ENCODE measurements at regions not wholly inside any gene's neighbourhood (a gene's known extent, or its start where the extent isn't known, plus 50 kb on each side); places are given as distances from the start of the nearest gene placed in this dataset.

GRCh38 chr5:67897980-67898379, 317.6 kb upstream of the PIK3R1 start:
- TF ChIP-seq POLR2AphosphoS5 (IDR thresholded peaks at IDR 0.05; ENCODE audit: low read length): no peak
- TF ChIP-seq CTCF (IDR thresholded peaks at IDR 0.05 in 2 of 3, conservative IDR thresholded peaks at IDR 0.05 in 1 of 3; ENCODE audit: control insufficient read depth in 2 of 3, extremely low read depth in 1 of 3, insufficient read depth in 1 of 3, low read depth in 3 of 3, low read length in 3 of 3): no peak
- TF ChIP-seq CHD4 (IDR thresholded peaks at IDR 0.05): no peak
